GM21360 (cell line): ENCODE measurements at regions not wholly inside any gene's neighbourhood (a gene's known extent, or its start where the extent isn't known, plus 50 kb on each side); places are given as distances from the start of the nearest gene placed in this dataset.
"Not testable (repeated sequence)": the region's sequence is repeated elsewhere in the genome, so short reads cannot be mapped to it uniquely, and the experiment has no call there.

Experiments used
- ATAC-seq: cut with Tn5 transposase; IDR thresholded peaks from one replicate; pipeline ENCODE4 v1.9.1; 2021; ENCODE audit warnings: mild to moderate bottlenecking, moderate library complexity; ENCODE audit not compliant: unreplicated experiment

GRCh38 chr3:82128271-82128670, 366.8 kb upstream of the GBE1 start:
- ATAC-seq, result no peak

GRCh38 chr3:82122554-82123345, 361.3 kb upstream of the GBE1 start:
- ATAC-seq, result no peak

GRCh38 chr3:82114589-82114988, 353.1 kb upstream of the GBE1 start:
- no peak for ATAC-seq

- not testable (repeated sequence) for ATAC-seq
These were observed 349.3 kb upstream of the GBE1 start for GRCh38 chr3:82110721-82111120.

- ATAC-seq, result no peak
These were observed 341.8 kb upstream of the GBE1 start for GRCh38 chr3:82103241-82103640.

- ATAC-seq, result no peak
These were observed 338.9 kb upstream of the GBE1 start for GRCh38 chr3:82100378-82100777.

- ATAC-seq, result no peak
These were observed 332.2 kb upstream of the GBE1 start for GRCh38 chr3:82093641-82094040.

GRCh38 chr3:82088749-82089148, 327.3 kb upstream of the GBE1 start:
- peak; percentile 54 for ATAC-seq

GRCh38 chr3:82087958-82088357, 326.5 kb upstream of the GBE1 start:
- ATAC-seq, result no peak

- ATAC-seq, result no peak
These were observed 324.5 kb upstream of the GBE1 start for GRCh38 chr3:82085851-82086475.

GRCh38 chr3:82085356-82085755, 323.9 kb upstream of the GBE1 start:
- no peak for ATAC-seq

- ATAC-seq, result no peak
These were observed 323.4 kb upstream of the GBE1 start for GRCh38 chr3:82084824-82085223.

GRCh38 chr3:82082796-82083195, 321.4 kb upstream of the GBE1 start:
- no peak for ATAC-seq

- ATAC-seq, result no peak
These were observed 319.9 kb upstream of the GBE1 start for GRCh38 chr3:82081351-82081750.

GRCh38 chr3:82080792-82081191, 319.3 kb upstream of the GBE1 start:
- no peak for ATAC-seq

GRCh38 chr3:82080261-82080660, 318.8 kb upstream of the GBE1 start:
- no peak for ATAC-seq

- ATAC-seq, result no peak
These were observed 318.0 kb upstream of the GBE1 start for GRCh38 chr3:82079335-82079890.

- no peak for ATAC-seq
These were observed 316.8 kb upstream of the GBE1 start for GRCh38 chr3:82078246-82078645.

GRCh38 chr3:82067420-82067819, 306.0 kb upstream of the GBE1 start:
- ATAC-seq, result no peak

- ATAC-seq, result no peak
These were observed 297.4 kb upstream of the GBE1 start for GRCh38 chr3:82058809-82059208.

GRCh38 chr3:82055792-82056191, 294.3 kb upstream of the GBE1 start:
- ATAC-seq, result no peak

GRCh38 chr3:82054849-82055248, 293.4 kb upstream of the GBE1 start:
- ATAC-seq, result no peak
